ENCODE measurements at regions not wholly inside any gene's neighbourhood (a gene's known extent, or its start where the extent isn't known, plus 50 kb on each side); places are given as distances from the start of the nearest gene placed in this dataset.

DNA sequence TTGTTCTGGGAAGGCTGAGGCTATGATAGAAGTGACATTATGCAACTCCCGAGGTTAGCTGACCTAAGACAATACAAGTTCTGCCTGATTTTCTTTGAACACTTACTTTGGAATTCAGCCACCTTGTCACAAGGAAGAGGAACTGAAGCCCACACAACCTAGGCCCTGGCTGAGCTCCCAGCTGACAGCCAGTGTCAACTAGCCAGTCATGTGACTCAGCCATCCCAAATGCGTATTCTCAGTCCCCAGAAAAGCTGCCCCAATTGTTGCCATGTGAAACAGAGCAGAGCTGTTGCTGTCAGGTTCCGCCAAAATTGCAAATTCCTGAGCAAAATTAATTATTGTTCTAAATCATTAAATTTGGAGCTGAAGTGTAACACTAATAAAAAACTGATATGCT, 1010.0 kb downstream of the XPNPEP1 start:
- no peak overlapping the region for H4K91ac ChIP-seq (ENCODE audit: insufficient read depth, low read depth, low read length)
- H3K9me1 ChIP-seq (ENCODE audit: insufficient read depth, low read length): no peaks in the 10 kb centered on the region
- no peak for DNase-seq
- no peak overlapping the region for H2BK5ac ChIP-seq (ENCODE audit: low read depth, low read length, poor library complexity, severe bottlenecking)
- H3K4me1 ChIP-seq (ENCODE audit: control insufficient read depth, insufficient read depth, low read length): no peaks in the 10 kb centered on the region
- no peak overlapping the region for H3K27ac ChIP-seq (ENCODE audit: insufficient read depth, low read length)
- H4K8ac ChIP-seq (ENCODE audit: low read depth in 2 of 2, low read length in 2 of 2): no peak overlapping the region
- no peak overlapping the region for H3K4me3 ChIP-seq (ENCODE audit: insufficient read depth, low read depth, low read length)
- BruUV-seq (replicated peaks): no TSS peak
- in situ Hi-C loops (cut with MboI; ENCODE audit: low sequenced_read_pairs) (no loop called here), intact Hi-C loops (cut with micrococcal nuclease) (loop anchor here (5.0 kb wide), 1 partner anchor 514 kb away; no protein-coding TSS in a partner anchor), dilution Hi-C loops (cut with HindIII; ENCODE audit: low sequenced_read_pairs, unreplicated experiment) (no loop called here)
- H4K20me1 ChIP-seq (ENCODE audit: insufficient read depth, low read length): no peaks in the 10 kb centered on the region
- no peak for ATAC-seq (ENCODE audit: low read depth)
- H4K5ac ChIP-seq (ENCODE audit: low read depth, low read length): no peak overlapping the region
- H3K27me3 ChIP-seq (ENCODE audit: control insufficient read depth, insufficient read depth, low read length): peaks cover 2% of the 10 kb centered on the region; the same call in 1 of the 2 replicates
- H3K56ac ChIP-seq (ENCODE audit: extremely low read depth, insufficient read depth, low read length): no peak overlapping the region
- H3K18ac ChIP-seq (ENCODE audit: low read depth, low read length): no peak overlapping the region
- CTCF ChIA-PET: no interaction called here
- no peak overlapping the region for H2AK5ac ChIP-seq (ENCODE audit: low read depth, low read length)
- H3K4me2 ChIP-seq (ENCODE audit: low read depth, low read length): no peak overlapping the region
- H3K9me3 ChIP-seq (ENCODE audit: control insufficient read depth, insufficient read depth, low read length): no peaks in the 10 kb centered on the region
- POLR2A ChIA-PET (ENCODE audit: unreplicated experiment): no interaction called here
- H3K4ac ChIP-seq (ENCODE audit: low read depth, low read length): no peak overlapping the region
- WGBS, 2 experiments (ENCODE audit: extremely low coverage in 2 of 2, insufficient read length in 1 of 2): no CpG with 5 or more reads among the region's 3 CpGs
- no peak overlapping the region for H2BK15ac ChIP-seq (ENCODE audit: low read depth, low read length)
- H3K23ac ChIP-seq (ENCODE audit: low read depth, low read length): no peak overlapping the region
- no peak overlapping the region for H2BK20ac ChIP-seq (ENCODE audit: low read depth, low read length)
- no peak overlapping the region for H3K9ac ChIP-seq (ENCODE audit: low read depth, low read length)
- H3K36me3 ChIP-seq (ENCODE audit: control insufficient read depth, insufficient read depth, low read length): no peaks in the 10 kb centered on the region
- no peak overlapping the region for H2BK120ac ChIP-seq (ENCODE audit: low read depth, low read length)
- H3K14ac ChIP-seq (replicated peaks; ENCODE audit: low read depth, low read length): no peak overlapping the region
- H3K79me1 ChIP-seq (ENCODE audit: low read depth in 1 of 2, low read length in 2 of 2): no peaks in the 10 kb centered on the region
- no peak overlapping the region for H2AK9ac ChIP-seq (replicated peaks; ENCODE audit: low read depth, low read length, poor library complexity)
- TF ChIP-seq CEBPB (IDR thresholded peaks at IDR 0.05; ENCODE audit: low read depth, low read length) (no peak), MAFK (IDR thresholded peaks at IDR 0.05; ENCODE audit: low read depth, low read length) (no peak)
- TF ChIP-seq, protein P1, sequence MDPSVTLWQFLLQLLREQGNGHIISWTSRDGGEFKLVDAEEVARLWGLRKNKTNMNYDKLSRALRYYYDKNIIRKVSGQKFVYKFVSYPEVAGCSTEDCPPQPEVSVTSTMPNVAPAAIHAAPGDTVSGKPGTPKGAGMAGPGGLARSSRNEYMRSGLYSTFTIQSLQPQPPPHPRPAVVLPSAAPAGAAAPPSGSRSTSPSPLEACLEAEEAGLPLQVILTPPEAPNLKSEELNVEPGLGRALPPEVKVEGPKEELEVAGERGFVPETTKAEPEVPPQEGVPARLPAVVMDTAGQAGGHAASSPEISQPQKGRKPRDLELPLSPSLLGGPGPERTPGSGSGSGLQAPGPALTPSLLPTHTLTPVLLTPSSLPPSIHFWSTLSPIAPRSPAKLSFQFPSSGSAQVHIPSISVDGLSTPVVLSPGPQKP (IDR thresholded peaks at IDR 0.05; ENCODE audit: borderline replicate concordance, low read depth, low read length): no peak
- TF ChIP-seq, protein P2, sequence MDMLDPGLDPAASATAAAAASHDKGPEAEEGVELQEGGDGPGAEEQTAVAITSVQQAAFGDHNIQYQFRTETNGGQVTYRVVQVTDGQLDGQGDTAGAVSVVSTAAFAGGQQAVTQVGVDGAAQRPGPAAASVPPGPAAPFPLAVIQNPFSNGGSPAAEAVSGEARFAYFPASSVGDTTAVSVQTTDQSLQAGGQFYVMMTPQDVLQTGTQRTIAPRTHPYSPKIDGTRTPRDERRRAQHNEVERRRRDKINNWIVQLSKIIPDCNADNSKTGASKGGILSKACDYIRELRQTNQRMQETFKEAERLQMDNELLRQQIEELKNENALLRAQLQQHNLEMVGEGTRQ (IDR thresholded peaks at IDR 0.05; ENCODE audit: low read depth, low read length): no peak
- TF ChIP-seq, protein P3, sequence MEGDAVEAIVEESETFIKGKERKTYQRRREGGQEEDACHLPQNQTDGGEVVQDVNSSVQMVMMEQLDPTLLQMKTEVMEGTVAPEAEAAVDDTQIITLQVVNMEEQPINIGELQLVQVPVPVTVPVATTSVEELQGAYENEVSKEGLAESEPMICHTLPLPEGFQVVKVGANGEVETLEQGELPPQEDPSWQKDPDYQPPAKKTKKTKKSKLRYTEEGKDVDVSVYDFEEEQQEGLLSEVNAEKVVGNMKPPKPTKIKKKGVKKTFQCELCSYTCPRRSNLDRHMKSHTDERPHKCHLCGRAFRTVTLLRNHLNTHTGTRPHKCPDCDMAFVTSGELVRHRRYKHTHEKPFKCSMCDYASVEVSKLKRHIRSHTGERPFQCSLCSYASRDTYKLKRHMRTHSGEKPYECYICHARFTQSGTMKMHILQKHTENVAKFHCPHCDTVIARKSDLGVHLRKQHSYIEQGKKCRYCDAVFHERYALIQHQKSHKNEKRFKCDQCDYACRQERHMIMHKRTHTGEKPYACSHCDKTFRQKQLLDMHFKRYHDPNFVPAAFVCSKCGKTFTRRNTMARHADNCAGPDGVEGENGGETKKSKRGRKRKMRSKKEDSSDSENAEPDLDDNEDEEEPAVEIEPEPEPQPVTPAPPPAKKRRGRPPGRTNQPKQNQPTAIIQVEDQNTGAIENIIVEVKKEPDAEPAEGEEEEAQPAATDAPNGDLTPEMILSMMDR (conservative IDR thresholded peaks at IDR 0.05; ENCODE audit: low read depth, low read length): no peak
- H2AFZ ChIP-seq (replicated peaks; ENCODE audit: low read length, poor library complexity): no peak overlapping the region

Data from IMR-90 (cell line).